ENCODE measurements at regions not wholly inside any gene's neighbourhood (a gene's known extent, or its start where the extent isn't known, plus 50 kb on each side); places are given as distances from the start of the nearest gene placed in this dataset.

DNA sequence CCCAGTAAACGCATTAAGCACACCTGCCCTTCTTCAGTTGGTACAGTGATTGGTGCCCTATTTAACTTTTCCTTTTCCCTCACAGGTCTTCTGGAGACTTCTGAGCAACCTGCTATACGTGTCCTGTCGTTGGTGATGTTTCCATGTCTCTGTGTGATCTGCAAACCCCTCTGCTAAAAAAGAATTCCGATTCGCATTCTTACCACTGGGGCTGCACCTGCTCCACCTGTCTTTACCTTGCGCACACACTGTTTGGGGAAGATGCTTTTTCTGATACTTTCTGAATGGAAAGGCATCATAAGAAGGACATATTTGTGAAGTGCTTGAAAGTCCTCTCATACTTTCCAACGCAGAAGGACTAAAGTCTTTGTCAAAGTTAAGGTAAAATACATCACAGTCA, 323.9 kb upstream of the SOX11 start:
- WGBS, 2 donors: 80 to 88% methylated on average over 7 of the region's 7 CpGs
- intact Hi-C loops (cut with DNase I; ENCODE audit: low total_unique reads): no loop called here

DNA sequence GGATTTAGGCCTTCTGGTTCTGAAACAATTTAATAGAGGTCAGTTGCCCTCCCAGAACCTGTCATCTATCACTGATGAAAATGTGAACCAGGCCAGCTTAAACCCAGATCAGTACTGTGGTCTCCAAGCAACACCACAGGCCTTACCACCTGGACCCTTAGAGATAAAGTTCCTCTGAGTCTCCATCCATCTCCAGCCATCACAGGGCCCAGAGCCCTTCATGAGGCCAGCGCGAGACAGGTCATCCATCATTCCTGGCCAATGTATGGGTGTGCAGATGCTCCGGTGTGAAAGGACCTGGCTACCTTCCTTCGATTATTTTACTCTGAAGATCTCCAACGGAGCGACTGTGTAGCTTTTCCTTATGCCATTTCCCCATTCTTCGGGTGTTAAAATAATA, 322.7 kb upstream of the SOX11 start:
- H3K4me3 ChIP-seq (ENCODE audit: low read depth, poor library complexity, severe bottlenecking): no peak overlapping the region
- TF ChIP-seq, protein P1, sequence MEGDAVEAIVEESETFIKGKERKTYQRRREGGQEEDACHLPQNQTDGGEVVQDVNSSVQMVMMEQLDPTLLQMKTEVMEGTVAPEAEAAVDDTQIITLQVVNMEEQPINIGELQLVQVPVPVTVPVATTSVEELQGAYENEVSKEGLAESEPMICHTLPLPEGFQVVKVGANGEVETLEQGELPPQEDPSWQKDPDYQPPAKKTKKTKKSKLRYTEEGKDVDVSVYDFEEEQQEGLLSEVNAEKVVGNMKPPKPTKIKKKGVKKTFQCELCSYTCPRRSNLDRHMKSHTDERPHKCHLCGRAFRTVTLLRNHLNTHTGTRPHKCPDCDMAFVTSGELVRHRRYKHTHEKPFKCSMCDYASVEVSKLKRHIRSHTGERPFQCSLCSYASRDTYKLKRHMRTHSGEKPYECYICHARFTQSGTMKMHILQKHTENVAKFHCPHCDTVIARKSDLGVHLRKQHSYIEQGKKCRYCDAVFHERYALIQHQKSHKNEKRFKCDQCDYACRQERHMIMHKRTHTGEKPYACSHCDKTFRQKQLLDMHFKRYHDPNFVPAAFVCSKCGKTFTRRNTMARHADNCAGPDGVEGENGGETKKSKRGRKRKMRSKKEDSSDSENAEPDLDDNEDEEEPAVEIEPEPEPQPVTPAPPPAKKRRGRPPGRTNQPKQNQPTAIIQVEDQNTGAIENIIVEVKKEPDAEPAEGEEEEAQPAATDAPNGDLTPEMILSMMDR (IDR thresholded peaks at IDR 0.05): no peak
- TF ChIP-seq POLR2A (IDR thresholded peaks at IDR 0.05): no peak
- DNase-seq (ENCODE audit: low spot score in 2 of 2): no peak
- 94 to 95% methylated on average over 7 of the region's 7 CpGs for WGBS, 2 donors
- intact Hi-C loops (cut with DNase I; ENCODE audit: low total_unique reads): no loop called here

More for the DNA sequence above, 323.9 kb upstream of the SOX11 start:
- no peak overlapping the region for H3K4me3 ChIP-seq (ENCODE audit: low read depth, poor library complexity, severe bottlenecking)
- DNase-seq (ENCODE audit: low spot score in 2 of 2): no peak
- TF ChIP-seq, protein P1 (IDR thresholded peaks at IDR 0.05): no peak
- no peak for TF ChIP-seq POLR2A (IDR thresholded peaks at IDR 0.05)

DNA sequence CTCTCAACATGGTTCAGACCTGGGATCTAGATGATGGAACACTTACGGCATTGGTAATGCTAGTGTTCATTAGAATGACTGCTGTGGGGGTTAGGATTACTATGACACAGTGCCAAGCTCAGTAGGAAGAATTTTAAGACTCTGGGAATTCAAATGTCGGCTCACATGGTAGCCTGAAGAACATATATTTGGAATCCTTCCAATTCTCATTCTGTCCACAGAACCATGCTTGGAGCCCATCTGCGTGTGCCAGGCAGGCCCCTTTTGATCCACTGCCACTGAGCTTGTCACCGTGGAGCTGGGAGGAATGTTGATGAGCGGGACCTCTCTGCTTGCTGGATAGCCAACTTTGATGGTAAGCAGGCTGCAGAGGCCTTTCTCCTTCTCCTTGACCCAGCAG, 322.0 kb upstream of the SOX11 start:
- TF ChIP-seq, protein P1 (IDR thresholded peaks at IDR 0.05): no peak
- no peak for TF ChIP-seq POLR2A (IDR thresholded peaks at IDR 0.05)
- intact Hi-C loops (cut with DNase I; ENCODE audit: low total_unique reads): no loop called here
- WGBS, 2 donors: 60 to 66% methylated on average over 5 of the region's 5 CpGs
- no peak overlapping the region for H3K4me3 ChIP-seq (ENCODE audit: low read depth, poor library complexity, severe bottlenecking)
- DNase-seq (ENCODE audit: low spot score in 2 of 2): no peak

DNA sequence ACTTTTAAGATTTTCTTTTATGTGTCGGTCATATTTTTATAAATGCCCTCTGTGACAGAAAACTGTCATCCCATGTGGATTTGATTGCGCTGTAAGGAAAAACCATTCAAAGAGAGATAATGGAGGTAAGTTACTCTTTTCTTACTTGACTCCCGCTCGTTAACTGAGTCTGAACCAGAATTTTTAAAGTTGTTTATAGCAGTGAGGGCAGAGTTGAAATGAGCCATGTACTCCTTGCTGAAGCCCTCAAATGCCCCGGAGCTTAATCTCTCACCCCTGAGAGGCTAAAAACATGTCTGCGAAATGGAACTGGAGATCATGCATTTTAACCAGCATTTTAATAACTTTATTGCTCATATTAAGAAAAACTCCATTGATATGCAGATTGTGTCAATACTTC, 320.0 kb upstream of the SOX11 start:
- no peak for TF ChIP-seq POLR2A (IDR thresholded peaks at IDR 0.05)
- TF ChIP-seq, protein P1 (IDR thresholded peaks at IDR 0.05): no peak
- no peak overlapping the region for H3K4me3 ChIP-seq (ENCODE audit: low read depth, poor library complexity, severe bottlenecking)
- DNase-seq (ENCODE audit: low spot score in 2 of 2): no peak
- 80 to 83% methylated on average over 6 of the region's 6 CpGs for WGBS, 2 donors
- intact Hi-C loops (cut with DNase I; ENCODE audit: low total_unique reads): no loop called here

DNA sequence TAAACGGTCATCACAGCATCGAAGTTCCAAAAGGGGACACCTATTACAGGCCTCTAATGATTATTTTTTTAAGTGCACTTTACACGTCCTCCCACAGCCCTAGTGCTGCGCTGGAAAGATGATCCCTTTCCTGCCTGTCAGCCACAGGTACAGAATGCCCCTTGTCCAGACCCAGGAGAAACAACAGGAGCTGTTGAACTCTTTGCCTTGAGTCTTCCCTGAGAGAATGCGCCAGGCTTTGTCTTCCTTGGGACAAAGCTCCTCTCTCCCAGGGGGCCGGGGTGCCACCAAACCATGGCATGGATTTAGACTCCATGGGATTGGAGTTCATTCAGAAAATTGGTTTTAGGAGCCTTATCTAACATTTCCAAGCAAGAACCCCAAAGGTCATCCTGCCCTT, 319.0 kb upstream of the SOX11 start:
- no peak for DNase-seq (ENCODE audit: low spot score in 2 of 2)
- H3K4me3 ChIP-seq (ENCODE audit: low read depth, poor library complexity, severe bottlenecking): no peak overlapping the region
- intact Hi-C loops (cut with DNase I; ENCODE audit: low total_unique reads): no loop called here
- WGBS, 2 donors: 49 to 57% methylated on average over 6 of the region's 6 CpGs
- TF ChIP-seq, protein P1 (IDR thresholded peaks at IDR 0.05): no peak
- no peak for TF ChIP-seq POLR2A (IDR thresholded peaks at IDR 0.05)

DNA sequence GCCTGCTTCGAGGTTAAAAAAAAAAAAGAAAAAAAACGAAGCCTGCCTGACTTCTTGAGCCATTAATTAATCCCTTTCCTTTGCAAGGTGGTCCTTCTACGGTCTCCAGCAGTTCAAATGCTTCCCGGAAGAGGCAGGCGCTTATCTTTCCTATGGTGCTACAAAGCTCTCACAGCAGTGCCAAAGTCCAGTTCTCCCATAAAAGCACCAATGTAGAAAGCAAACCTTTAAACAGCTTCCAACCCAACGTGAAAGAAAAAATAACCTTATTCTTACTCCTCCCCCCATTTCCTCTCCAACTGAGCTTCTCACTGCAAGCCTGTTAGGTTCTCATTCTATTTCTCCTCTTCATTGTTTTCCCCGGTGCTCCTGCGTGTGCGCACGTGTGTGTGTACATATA, 317.4 kb upstream of the SOX11 start:
- TF ChIP-seq, protein P1 (IDR thresholded peaks at IDR 0.05): no peak
- no peak for TF ChIP-seq POLR2A (IDR thresholded peaks at IDR 0.05)
- intact Hi-C loops (cut with DNase I; ENCODE audit: low total_unique reads): no loop called here
- WGBS, 2 donors: 56 to 61% methylated on average over 10 of the region's 10 CpGs
- no peak for DNase-seq (ENCODE audit: low spot score in 2 of 2)
- no peak overlapping the region for H3K4me3 ChIP-seq (ENCODE audit: low read depth, poor library complexity, severe bottlenecking)

All from lower leg skin (tissue), 4 donors.